GM19372 (cell line): ENCODE measurements at regions not wholly inside any gene's neighbourhood (a gene's known extent, or its start where the extent isn't known, plus 50 kb on each side); places are given as distances from the start of the nearest gene placed in this dataset.

Source experiments
- ATAC-seq: cut with Tn5 transposase; IDR thresholded peaks from one replicate; pipeline ENCODE4 v1.9.1; 2021; ENCODE audit warnings: mild to moderate bottlenecking, low read depth, moderate library complexity; ENCODE audit not compliant: unreplicated experiment

- ATAC-seq = no peak
These were observed 155.0 kb upstream of the TSLP start for GRCh38 chr5:110916381-110917049.

GRCh38 chr5:110917161-110917875 is 154.2 kb upstream of the TSLP start:
- ATAC-seq = no peak

DNA sequence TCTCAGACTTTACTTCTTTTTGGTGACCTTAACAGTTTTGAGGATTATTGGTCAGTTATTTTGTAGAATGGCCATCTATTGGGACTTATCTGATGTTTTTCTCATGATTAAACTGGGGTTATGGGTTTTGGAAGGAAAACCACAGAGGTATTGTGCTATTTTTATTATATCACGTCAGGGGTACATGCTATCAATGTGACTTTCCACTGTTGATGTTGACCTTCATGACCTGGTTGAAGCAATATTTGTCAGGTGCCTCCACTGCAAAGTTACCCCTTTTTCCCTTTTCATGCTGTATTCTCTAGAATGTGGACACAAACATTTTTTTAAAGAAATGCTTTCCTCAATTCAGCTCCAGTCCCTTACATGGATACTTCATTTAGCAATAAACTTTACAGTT is 152.8 kb upstream of the TSLP start:
- no peak for ATAC-seq

- ATAC-seq = no peak
These were observed 147.5 kb upstream of the TSLP start for GRCh38 chr5:110923971-110924370.

DNA sequence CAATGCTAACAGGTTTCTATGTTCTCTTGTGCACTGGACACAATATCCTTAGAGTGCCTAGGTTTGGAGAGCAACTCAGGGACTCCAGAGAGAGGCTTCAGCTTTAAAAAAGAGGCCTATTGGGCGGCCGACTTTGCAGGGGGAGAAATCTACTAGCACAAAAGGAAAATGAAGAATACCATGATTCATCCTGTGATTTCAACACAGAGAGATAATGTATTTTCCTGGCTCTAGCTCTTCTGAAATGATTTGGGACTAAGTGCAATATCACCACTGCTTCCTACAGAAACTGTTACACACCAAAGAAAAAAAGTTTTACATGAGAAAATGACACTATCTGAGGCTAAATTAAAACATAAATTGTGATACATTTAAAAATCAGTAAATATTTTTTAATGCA is 146.1 kb upstream of the TSLP start:
- no peak for ATAC-seq

- no peak for ATAC-seq
These were observed 145.6 kb upstream of the TSLP start for GRCh38 chr5:110925916-110926315.

GRCh38 chr5:110932755-110933488 is 138.6 kb upstream of the TSLP start:
- ATAC-seq = no peak

GRCh38 chr5:110940136-110940535 is 131.4 kb upstream of the TSLP start:
- no peak for ATAC-seq

GRCh38 chr5:110945874-110946436 is 125.6 kb upstream of the TSLP start:
- ATAC-seq = no peak

- no peak for ATAC-seq
These were observed 120.1 kb upstream of the TSLP start for GRCh38 chr5:110951373-110951791.

DNA sequence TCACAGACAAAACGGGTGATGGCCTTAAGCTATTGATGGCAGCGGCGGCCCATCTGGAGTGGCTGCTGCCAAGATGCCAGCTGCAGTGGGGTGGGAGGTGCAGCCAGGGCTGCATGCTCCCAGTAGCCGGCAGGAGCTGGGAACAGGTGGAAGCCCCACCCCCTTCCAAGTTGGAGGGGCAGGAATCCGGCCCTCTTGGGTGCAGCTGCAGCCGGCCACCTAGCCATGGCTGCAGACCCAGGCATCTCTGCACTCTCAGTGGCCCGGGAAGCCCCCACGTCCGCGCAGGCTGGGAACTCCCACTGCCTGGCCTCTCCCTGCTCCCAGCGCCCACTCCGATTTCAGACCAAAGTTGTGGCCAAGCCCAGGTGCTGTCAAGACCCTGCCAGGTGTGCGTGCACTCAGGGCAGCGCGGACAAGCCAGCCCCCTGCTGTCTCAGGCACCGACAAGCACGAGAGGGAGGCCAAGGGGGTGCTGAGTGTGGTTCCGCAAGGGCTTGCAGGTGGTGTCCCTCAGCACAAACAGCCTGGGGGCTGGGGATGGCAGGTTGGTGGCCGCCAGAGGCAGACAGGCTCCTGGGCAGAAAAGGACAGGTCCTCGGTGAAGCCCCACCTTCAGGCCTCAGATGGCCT is 115.1 kb upstream of the TSLP start:
- no peak for ATAC-seq

DNA sequence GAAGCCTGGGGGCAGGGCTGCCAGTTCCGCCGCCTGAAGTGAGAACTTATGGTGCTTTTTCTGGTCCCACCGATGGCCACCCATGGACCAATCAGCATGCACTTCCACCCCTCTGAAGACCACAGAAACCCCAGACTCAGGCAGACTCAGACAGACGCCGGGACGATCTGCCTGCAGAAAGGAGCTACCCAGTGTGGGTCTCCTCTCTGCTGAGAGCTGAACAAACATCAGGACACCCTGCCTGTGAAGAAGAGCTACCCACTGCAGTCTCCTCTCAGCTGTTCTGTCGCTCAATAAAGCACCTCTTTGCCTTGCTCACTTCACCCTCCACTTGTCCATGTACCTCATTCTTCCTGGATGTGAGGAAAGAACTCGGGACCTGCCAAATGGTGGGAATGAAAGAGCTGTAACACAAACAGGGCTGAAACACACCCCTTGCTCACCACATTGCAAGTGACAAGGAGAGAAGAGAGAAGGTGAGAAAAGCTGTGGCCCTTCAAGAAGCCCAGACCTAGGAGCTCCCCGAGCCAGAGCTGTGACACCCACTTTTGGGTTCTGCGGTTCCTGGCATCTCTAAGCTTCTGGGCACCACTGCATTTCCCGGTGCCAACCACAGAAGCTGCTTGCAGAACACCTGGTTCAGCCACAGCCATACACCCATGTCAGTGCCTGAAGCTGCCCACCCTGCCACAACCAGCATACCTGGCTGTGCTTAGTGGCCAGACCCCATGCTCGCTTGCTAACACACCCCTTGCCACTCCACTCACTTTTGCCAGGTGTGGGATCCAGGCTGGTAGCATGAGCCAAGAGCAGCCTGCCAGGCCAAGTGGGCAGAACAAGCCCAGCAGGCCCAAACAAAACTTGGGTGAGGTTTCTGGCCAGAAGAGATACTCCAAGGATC is 114.3 kb upstream of the TSLP start:
- no peak for ATAC-seq

DNA sequence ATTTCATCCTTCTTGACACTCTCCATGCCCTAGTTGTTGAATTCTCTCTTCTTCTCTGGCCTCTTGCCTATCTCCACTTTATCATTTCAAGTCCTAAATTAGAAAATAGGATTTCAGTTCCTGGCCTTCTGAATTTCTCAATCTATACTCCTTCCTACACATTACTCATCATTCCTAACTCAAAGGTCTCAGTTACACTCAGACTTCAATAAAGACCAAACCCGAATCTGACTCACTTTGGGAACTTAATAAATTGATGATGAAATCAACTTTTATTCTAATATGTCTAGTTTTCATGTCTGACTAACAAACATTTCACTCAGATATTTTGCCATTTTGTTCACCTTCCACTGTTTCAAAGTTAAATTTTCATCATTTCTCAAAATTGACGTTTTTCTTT is 113.6 kb upstream of the TSLP start:
- ATAC-seq = no peak

DNA sequence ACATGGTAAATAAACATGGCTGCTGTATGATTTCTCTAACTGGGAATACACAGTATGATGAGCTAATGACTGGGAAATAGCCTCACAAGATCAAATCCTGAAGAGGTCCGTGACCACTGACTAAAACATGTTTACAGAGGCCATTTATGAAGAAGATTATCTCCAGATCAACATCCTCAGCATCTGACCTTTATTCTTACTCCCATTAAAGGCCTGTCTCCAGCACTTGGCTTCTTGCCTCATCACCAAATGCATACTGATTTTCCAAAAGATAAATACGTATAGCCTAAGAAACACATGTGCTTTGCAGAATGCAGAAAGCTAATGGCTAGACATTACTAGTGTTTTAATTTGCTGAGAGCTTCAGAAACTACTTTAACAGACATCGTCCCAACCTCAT is 108.0 kb upstream of the TSLP start:
- no peak for ATAC-seq

- ATAC-seq = no peak
These were observed 105.5 kb upstream of the TSLP start for GRCh38 chr5:110965773-110966581.

- no peak for ATAC-seq
These were observed 103.1 kb upstream of the TSLP start for GRCh38 chr5:110968246-110969005.

- ATAC-seq = no peak
These were observed 102.0 kb upstream of the TSLP start for GRCh38 chr5:110969502-110969901.

DNA sequence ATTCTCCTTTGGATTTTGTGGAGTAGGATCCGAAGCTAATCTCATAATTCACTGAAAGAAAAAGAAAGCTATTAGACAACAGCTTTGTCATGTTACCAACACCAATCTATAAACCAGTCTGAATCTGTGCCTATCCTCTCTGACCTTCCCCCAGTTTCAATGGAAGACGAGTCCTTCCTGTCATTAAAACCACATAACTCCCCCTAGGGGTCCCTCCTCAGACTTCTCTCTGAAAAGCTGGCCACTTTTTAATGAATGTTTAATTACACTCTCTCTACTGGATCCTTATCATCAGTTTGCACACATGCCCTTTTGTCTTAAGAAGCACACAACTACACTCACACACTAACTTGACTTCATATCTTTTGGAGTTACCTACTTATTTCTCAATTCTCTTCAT is 98.0 kb upstream of the TSLP start:
- ATAC-seq = no peak
